Coronary artery (tissue), 2 donors: ENCODE measurements at regions not wholly inside any gene's neighbourhood (a gene's known extent, or its start where the extent isn't known, plus 50 kb on each side); places are given as distances from the start of the nearest gene placed in this dataset.
"Not testable (repeated sequence)": the region's sequence is repeated elsewhere in the genome, so short reads cannot be mapped to it uniquely, and the experiment has no call there.

ENCODE experiments used
- DNase-seq: peaks from one replicate; pipeline ENCODE4 v3.0.0-alpha.2; 2017; ENCODE audit warnings: low spot score
- H3K27ac ChIP-seq, 2 donors: fragments of 200-600 bp; sonication (generic); one replicate each; pipeline ENCODE4 v1.5.1; 2016 to 2019
- H3K4me3 ChIP-seq: fragments of 200-600 bp; sonication (generic); 2 replicates; pipeline ENCODE4 v1.5.1; 2016; ENCODE audit warnings: mild to moderate bottlenecking, moderate library complexity
- TF ChIP-seq, protein P1 (sequence below): fragments of 200-600 bp; sonication (generic); IDR thresholded peaks from one replicate; pipeline ENCODE4 v1.5.1; 2019; ENCODE audit warnings: antibody characterized with exemption

DNA sequence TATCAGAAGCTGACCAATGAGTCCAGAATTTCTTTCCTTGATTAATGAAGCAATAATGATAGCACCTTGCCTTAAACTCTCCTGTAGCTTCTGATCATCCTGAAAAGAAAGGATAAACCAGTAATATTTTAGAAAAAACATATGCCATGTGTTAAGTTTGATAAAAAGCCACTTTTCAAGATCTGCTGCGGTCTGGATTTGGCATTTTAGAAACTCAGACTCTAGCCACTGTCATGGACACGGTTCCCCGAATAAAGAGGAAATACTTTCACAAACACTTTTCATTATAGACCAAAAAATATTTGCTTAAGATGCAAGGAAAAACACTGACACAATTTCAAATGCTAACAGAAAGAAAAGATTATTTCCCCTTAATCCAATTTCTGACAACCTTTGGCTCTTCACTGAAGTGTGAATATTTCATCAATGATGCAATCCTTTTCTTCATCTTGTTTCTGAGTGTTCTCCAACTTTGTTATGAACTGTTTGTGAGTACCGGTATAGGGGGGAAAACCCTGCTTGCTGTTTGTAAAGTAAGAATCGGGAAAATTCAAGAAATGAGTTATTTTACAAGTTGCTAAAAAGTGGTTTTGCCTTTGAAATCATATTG, 329.5 kb downstream of the CRPPA start:
- H3K4me3 ChIP-seq: peak overlapping the region; percentile 17
- TF ChIP-seq, protein P1, sequence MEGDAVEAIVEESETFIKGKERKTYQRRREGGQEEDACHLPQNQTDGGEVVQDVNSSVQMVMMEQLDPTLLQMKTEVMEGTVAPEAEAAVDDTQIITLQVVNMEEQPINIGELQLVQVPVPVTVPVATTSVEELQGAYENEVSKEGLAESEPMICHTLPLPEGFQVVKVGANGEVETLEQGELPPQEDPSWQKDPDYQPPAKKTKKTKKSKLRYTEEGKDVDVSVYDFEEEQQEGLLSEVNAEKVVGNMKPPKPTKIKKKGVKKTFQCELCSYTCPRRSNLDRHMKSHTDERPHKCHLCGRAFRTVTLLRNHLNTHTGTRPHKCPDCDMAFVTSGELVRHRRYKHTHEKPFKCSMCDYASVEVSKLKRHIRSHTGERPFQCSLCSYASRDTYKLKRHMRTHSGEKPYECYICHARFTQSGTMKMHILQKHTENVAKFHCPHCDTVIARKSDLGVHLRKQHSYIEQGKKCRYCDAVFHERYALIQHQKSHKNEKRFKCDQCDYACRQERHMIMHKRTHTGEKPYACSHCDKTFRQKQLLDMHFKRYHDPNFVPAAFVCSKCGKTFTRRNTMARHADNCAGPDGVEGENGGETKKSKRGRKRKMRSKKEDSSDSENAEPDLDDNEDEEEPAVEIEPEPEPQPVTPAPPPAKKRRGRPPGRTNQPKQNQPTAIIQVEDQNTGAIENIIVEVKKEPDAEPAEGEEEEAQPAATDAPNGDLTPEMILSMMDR: no peak
- DNase-seq: no peak
- peak overlapping the region in 1 of 2 donors; percentile 8 for H3K27ac ChIP-seq

- no peak for DNase-seq
- no peak overlapping the region for H3K4me3 ChIP-seq
- TF ChIP-seq, protein P1: no peak
Observed at GRCh38 chr7:16089801-16090200, 331.5 kb downstream of the CRPPA start.

DNA sequence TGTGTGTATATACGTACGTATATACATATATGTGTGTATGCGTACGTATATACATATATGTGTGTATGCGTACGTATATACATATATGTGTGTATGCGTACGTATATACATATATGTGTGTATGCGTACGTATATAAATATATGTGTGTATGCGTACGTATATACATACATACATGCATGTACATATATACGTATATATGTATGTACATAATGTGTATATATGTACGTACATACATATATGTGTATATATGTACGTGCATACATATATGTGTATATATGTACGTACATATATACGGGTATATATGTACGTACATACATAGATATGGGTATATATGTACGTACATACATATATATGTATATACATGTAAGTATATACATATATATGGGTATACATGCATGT, 332.1 kb downstream of the CRPPA start:
- Histone ChIP-seq H3K27ac (no peak overlapping the region), H3K4me3 (no peak overlapping the region)
- TF ChIP-seq, protein P1: no peak
- no peak for DNase-seq

More at GRCh38 chr7:16089801-16090200, 331.5 kb downstream of the CRPPA start:
- no peak overlapping the region for H3K27ac ChIP-seq

DNA sequence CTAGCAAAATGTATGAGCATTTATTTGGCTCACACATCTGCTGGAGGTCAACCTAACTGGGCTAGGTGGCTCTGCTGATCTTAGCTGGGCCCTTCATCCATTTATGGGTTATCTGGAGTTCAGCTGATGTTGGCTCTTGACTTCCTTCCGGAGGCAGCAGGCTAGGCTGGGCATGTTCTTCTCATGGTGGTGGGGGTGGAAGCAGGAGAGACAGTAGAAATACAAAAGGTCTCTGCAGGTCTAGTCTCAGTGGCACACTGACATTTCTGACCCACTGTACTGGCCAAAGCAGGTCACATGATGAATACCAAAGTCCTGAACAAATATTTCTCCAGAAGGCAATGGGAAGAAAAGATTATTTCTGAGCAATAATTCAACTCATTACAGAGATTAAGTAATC, 334.6 kb downstream of the CRPPA start:
- Histone ChIP-seq H3K27ac (no peak overlapping the region), H3K4me3 (no peak overlapping the region)
- TF ChIP-seq, protein P1: no peak
- no peak for DNase-seq

- DNase-seq, H3K27ac ChIP-seq, H3K4me3 ChIP-seq: not testable (repeated sequence)
Observed at GRCh38 chr7:16085780-16086179, 335.6 kb downstream of the CRPPA start.

DNA sequence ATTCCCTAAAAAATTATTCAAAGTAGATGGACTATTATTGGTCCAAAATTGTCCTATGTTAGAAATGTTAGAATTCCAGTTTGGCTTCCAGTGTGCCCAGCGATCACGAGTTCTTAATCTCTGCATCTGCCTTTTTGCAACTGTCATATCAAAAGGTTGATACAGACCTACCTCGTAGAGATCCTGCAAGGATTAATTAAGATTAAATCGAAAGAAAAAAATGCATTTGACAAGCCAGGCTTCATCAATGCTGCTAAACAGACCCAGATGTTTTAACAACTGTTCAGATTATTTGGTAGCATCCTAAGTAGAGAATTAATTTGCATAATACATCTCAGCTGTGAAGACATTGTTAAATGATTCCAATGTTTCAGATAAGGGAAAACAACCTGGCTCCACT, 336.5 kb downstream of the CRPPA start:
- H3K4me3 ChIP-seq: no peak overlapping the region
- no peak for DNase-seq
- TF ChIP-seq, protein P1: no peak
- no peak overlapping the region for H3K27ac ChIP-seq

DNA sequence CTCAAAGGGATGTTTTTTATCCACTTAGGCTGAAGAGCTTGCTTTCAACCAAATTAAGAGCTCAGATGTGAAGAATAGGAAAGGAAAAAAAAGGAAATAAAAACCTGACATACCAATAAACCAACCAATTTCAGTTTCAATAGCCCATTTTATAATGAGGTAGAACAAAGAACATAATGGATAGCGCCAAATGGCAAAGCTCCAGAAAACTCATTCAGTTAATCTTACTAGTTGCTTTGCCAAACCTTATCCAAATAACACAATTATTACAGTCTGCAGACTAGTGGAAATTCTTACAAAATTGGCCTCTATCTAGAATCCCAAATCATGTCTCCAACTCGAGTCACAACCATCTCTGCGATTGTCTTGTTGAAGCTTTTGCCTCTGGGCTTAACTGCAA, 337.0 kb downstream of the CRPPA start:
- H3K27ac ChIP-seq: no peak overlapping the region
- DNase-seq: no peak
- TF ChIP-seq, protein P1: no peak
- no peak overlapping the region for H3K4me3 ChIP-seq
